GM12878 (cell line): ENCODE measurements at regions not wholly inside any gene's neighbourhood (a gene's known extent, or its start where the extent isn't known, plus 50 kb on each side); places are given as distances from the start of the nearest gene placed in this dataset.

Experiments used
- ATAC-seq: fragments of 200-7000 bp; cut with Tn5 transposase; 3 replicates; pipeline ENCODE4 v1.9.1; 2020; ENCODE audit warnings: mild to moderate bottlenecking, moderate library complexity
- BruUV-seq: library from RNA; stranded (reverse); fragments of 400-500 nt; replicated peaks from 2 replicates; lab custom pipeline; 2021; lab: Mats Ljungman, UMichigan
- CTCF ChIA-PET: fragments of 300-600 bp; sonication (Branson Sonifier 250); formaldehyde crosslinking; extraction: SDS; loops from one replicate; lab custom pipeline; 2021; ENCODE audit warnings: inconsistent platforms; lab: Yijun Ruan, JAX
- POLR2A ChIA-PET: fragments of 350-600 bp; formaldehyde crosslinking; extraction: SDS; loops from one replicate; lab custom pipeline; 2021; ENCODE audit warnings: inconsistent platforms; lab: Charles Lee
- RAD21 ChIA-PET: fragments of 300-600 bp; sonication (Branson Sonifier 250); formaldehyde crosslinking; loops from one replicate; lab custom pipeline; 2023; ENCODE audit warnings: antibody characterized with exemption; ENCODE audit not compliant: unreplicated experiment; lab: Charles Lee
- SMC1A ChIA-PET: fragments of 300-600 bp; sonication (Branson Sonifier 250); formaldehyde crosslinking; loops from one replicate; lab custom pipeline; 2023; ENCODE audit not compliant: unreplicated experiment, uncharacterized antibody; lab: Charles Lee
- DNase-seq: peaks from one replicate; pipeline ENCODE4 v3.0.0-alpha.2; 2011; ENCODE audit warnings: low read depth, low spot score
- FAIRE-seq: peaks from 3 replicates; lab custom pipeline; 2011; peaks lifted over from hg19 to GRCh38; lab: Jason Lieb, UNC
- H2AFZ ChIP-seq: 2 replicates; pipeline ENCODE4 v1.6.0; 2011; ENCODE audit warnings: low read depth, low read length, control low read depth; ENCODE audit not compliant: control insufficient read depth
- H3K27ac ChIP-seq: 2 replicates; pipeline ENCODE4 v1.5.1; 2011; ENCODE audit warnings: control low read depth; ENCODE audit not compliant: control insufficient read depth, insufficient read depth
- H3K27me3 ChIP-seq, 2 experiments: replicated peaks in 1 of 2; 2 replicates each; pipeline versions ENCODE4 v1.6.0 to v1.6.1; 2011; ENCODE audit warnings: low read length in 1 of 2; ENCODE audit not compliant: control insufficient read depth in 2 of 2, insufficient read depth in 2 of 2
- H3K36me3 ChIP-seq, 2 experiments: 2 replicates each; pipeline ENCODE4 v1.5.1; 2011; ENCODE audit warnings: low read length in 1 of 2; ENCODE audit not compliant: control insufficient read depth in 2 of 2, insufficient read depth in 2 of 2
- H3K4me1 ChIP-seq: 2 replicates; pipeline ENCODE4 v1.6.1; 2011; ENCODE audit warnings: mild to moderate bottlenecking, low read length, moderate library complexity, mixed read lengths; ENCODE audit not compliant: control insufficient read depth, insufficient read depth
- H3K4me2 ChIP-seq: 2 replicates; pipeline ENCODE4 v1.6.0; 2011; ENCODE audit warnings: control low read depth; ENCODE audit not compliant: control insufficient read depth, insufficient read depth
- H3K4me3 ChIP-seq: fragments of 200-600 bp; sonication (generic); 2 replicates; pipeline ENCODE4 v1.5.1; 2016
- H3K79me2 ChIP-seq: 2 replicates; pipeline ENCODE4 v1.6.0; 2011; ENCODE audit warnings: low read length; ENCODE audit not compliant: control insufficient read depth, insufficient read depth
- H3K9ac ChIP-seq: 2 replicates; pipeline ENCODE4 v1.8.0; 2011; ENCODE audit warnings: low read length, control low read depth, mixed read lengths; ENCODE audit not compliant: control insufficient read depth, insufficient read depth
- H3K9me3 ChIP-seq: replicated peaks from 3 replicates; pipeline ENCODE4 v1.5.1; 2011; ENCODE audit warnings: mild to moderate bottlenecking, low read length; ENCODE audit not compliant: control insufficient read depth, insufficient read depth
- H4K20me1 ChIP-seq: 2 replicates; pipeline ENCODE4 v1.6.0; 2011; ENCODE audit not compliant: control insufficient read depth, insufficient read depth
- BHLHE40 ChIP-seq, 2 experiments: fragments of 450-650 bp in 1 of 2; IDR thresholded peaks; 2 replicates each; pipeline ENCODE4 v1.6.1; 2011 to 2017; ENCODE audit warnings: low read depth in 2 of 2, borderline replicate concordance in 1 of 2, improper control_type of control experiment in 1 of 2, low read length in 1 of 2, mild to moderate bottlenecking in 1 of 2
- CBFB ChIP-seq: IDR thresholded peaks from 2 replicates; pipeline ENCODE4 v1.6.1; 2016; ENCODE audit warnings: antibody characterized with exemption, low read depth
- CEBPB ChIP-seq, 2 experiments: fragments of 150-350 bp in 1 of 2; IDR thresholded peaks; 2 replicates each; pipeline ENCODE4 v1.6.1; 2012 to 2014; ENCODE audit warnings: low read depth in 2 of 2, low read length in 2 of 2, borderline replicate concordance in 1 of 2, inconsistent platforms in 1 of 2
- EED ChIP-seq: sonication (generic); IDR thresholded peaks from 2 replicates; pipeline ENCODE4 v1.6.1; 2016; ENCODE audit warnings: antibody characterized with exemption, low read depth
- EGR1 ChIP-seq, 2 experiments: IDR thresholded peaks; 1 replicate in 1 of 2; 2 replicates in 1 of 2; pipeline ENCODE4 v1.6.1; 2011 to 2012; ENCODE audit warnings: low read depth in 2 of 2, low read length in 2 of 2, borderline replicate concordance in 1 of 2, mild to moderate bottlenecking in 1 of 2, moderate library complexity in 1 of 2
- IKZF1 ChIP-seq: fragments of 450-650 bp; conservative IDR thresholded peaks from 2 replicates; pipeline ENCODE4 v1.6.1; 2017; ENCODE audit warnings: antibody characterized with exemption, mild to moderate bottlenecking
- IKZF2 ChIP-seq, 2 experiments: fragments of 450-650 bp; IDR thresholded peaks; 2 replicates each; pipeline ENCODE4 v1.6.1; 2017; ENCODE audit warnings: mild to moderate bottlenecking in 2 of 2, moderate library complexity in 2 of 2
- JUND ChIP-seq: IDR thresholded peaks from 2 replicates; pipeline ENCODE4 v1.6.1; 2012; ENCODE audit warnings: low read depth, mild to moderate bottlenecking, low read length, improper control_type of control experiment, moderate library complexity
- MTA2 ChIP-seq: fragments of 450-650 bp; IDR thresholded peaks from 2 replicates; pipeline ENCODE4 v1.6.1; 2016; ENCODE audit warnings: low read depth, mild to moderate bottlenecking, moderate library complexity
- NR2F1 ChIP-seq: fragments of 450-650 bp; conservative IDR thresholded peaks from 2 replicates; pipeline ENCODE4 v1.6.1; 2017; ENCODE audit warnings: mild to moderate bottlenecking
- POU2F2 ChIP-seq: IDR thresholded peaks from 3 replicates; pipeline ENCODE4 v1.6.1; 2011; ENCODE audit warnings: low read depth, mild to moderate bottlenecking, low read length, borderline replicate concordance
- RUNX3 ChIP-seq: IDR thresholded peaks from 2 replicates; pipeline ENCODE4 v1.6.1; 2012; ENCODE audit warnings: low read length, inconsistent platforms
- SMARCA5 ChIP-seq: fragments of 450-650 bp; IDR thresholded peaks from 2 replicates; pipeline ENCODE4 v1.6.1; 2017; ENCODE audit warnings: mild to moderate bottlenecking
- WGBS: methylation state at CpG from one replicate; pipeline ENCODE4 v1.1.6; 2016; ENCODE audit warnings: low lambda C conversion rate; ENCODE audit not compliant: insufficient replicate concordance, insufficient coverage; ENCODE audit errors: missing lambda C conversion rate; 5-methylcytosine and 5-hydroxymethylcytosine counted together
- in situ Hi-C: fragments of 300-500 bp; cut with MboI; formaldehyde crosslinking; loops from 9 replicates; pipeline ENCODE4 v1.14.3; 2018; ENCODE audit warnings: mixed read lengths
- intact Hi-C: fragments of 100-400 bp; cut with micrococcal nuclease; formaldehyde crosslinking; loops from one replicate; pipeline ENCODE4 v1.14.2; 2022; ENCODE audit not compliant: unreplicated experiment

GRCh38 chr5:173786286-173787187 is 101.6 kb upstream of the CPEB4 start (continued):
- TF ChIP-seq SMARCA5 (peak; percentile 54; the same call in 1 of the 2 replicates), CEBPB (IDR thresholded peaks at IDR 0.05; ENCODE audit: borderline replicate concordance in 1 of 2, low read depth in 2 of 2, low read length in 2 of 2) (no peak), MTA2 (peak; percentile 35; the same call in 1 of the 2 replicates)

GRCh38 chr5:173789031-173789920 is 98.9 kb upstream of the CPEB4 start:
- ChIA-PET CTCF (interaction anchor here (0.7 to 7.8 kb wide), 10 partner anchors 9 to 184 kb away, joined by 3 to 87 read pairs (median 4); partner anchors contain the start of gene CPEB4), SMC1A (interaction anchor here (0.5 to 12.0 kb wide), 14 partner anchors 25 to 159 kb away, joined by 3 to 271 read pairs (median 5); no protein-coding TSS in a partner anchor), RAD21 (interaction anchor here (0.6 to 8.4 kb wide), 13 partner anchors 9 to 137 kb away, joined by 3 to 147 read pairs (median 4); partner anchors contain the start of gene CPEB4), POLR2A (interaction anchor here (0.6 to 4.9 kb wide), 9 partner anchors 25 to 151 kb away, joined by 3 to 36 read pairs (median 4); partner anchors contain the start of gene CPEB4)
- intact Hi-C loops (loop anchor here (5.0 to 10.0 kb wide), 4 partner anchors 104 to 183 kb away; partner anchors contain the start of gene BOD1), in situ Hi-C loops (no loop called here)
- Histone ChIP-seq H3K4me3 (no peak overlapping the region), H3K9me3 (no peaks in the 10 kb centered on the region), H2AFZ (peak overlapping the region; percentile 8; the same call in 1 of the 2 replicates), H3K4me2 (peak overlapping the region; percentile 22), H3K79me2 (no peaks in the 10 kb centered on the region), H3K4me1 (peaks cover 50% of the 10 kb centered on the region), H3K36me3 (no peaks in the 10 kb centered on the region), H3K27ac (no peak overlapping the region), H3K9ac (no peak overlapping the region; the same call in 1 of the 2 replicates), H4K20me1 (no peaks in the 10 kb centered on the region), H3K27me3 (no peaks in the 10 kb centered on the region)
- peak; percentile 23; the same call in 2 of the 3 replicates for ATAC-seq
- no TSS peak for BruUV-seq
- WGBS: 38% methylated on average over 11 of the region's 11 CpGs
- peak; percentile 47 for FAIRE-seq
- TF ChIP-seq RUNX3: peak; percentile 88
- TF ChIP-seq NR2F1: peak; percentile 52
- peak; percentile 93 for TF ChIP-seq IKZF1
- peak in 1 of 2 experiments; percentile 82; a peak in 2 of 3 replicates for TF ChIP-seq EGR1 (IDR thresholded peaks at IDR 0.05; ENCODE audit: borderline replicate concordance in 1 of 2, low read depth in 2 of 2, low read length in 2 of 2)
- TF ChIP-seq JUND: no peak
- TF ChIP-seq BHLHE40 (IDR thresholded peaks at IDR 0.05; ENCODE audit: borderline replicate concordance in 1 of 2, low read depth in 2 of 2, low read length in 1 of 2): peak in 1 of 2 experiments; percentile 63; a peak in 1 of 4 replicates
- TF ChIP-seq POU2F2: no peak
- TF ChIP-seq CBFB: peak; percentile 71; the same call in 1 of the 2 replicates
- peak; percentile 64 to 68 for TF ChIP-seq IKZF2 (IDR thresholded peaks at IDR 0.05)
- peak; percentile 98 for TF ChIP-seq EED
- DNase-seq: no peak
